IMR-90 (cell line): ENCODE measurements at regions not wholly inside any gene's neighbourhood (a gene's known extent, or its start where the extent isn't known, plus 50 kb on each side); places are given as distances from the start of the nearest gene placed in this dataset.

ENCODE experiments used
- BHLHE40 ChIP-seq: fragments of 150-350 bp; IDR thresholded peaks from 2 replicates; pipeline ENCODE4 v1.6.1; 2016; ENCODE audit warnings: mild to moderate bottlenecking, low read depth, low read length
- POLR2A ChIP-seq: IDR thresholded peaks from 2 replicates; pipeline ENCODE4 v1.6.1; 2012; ENCODE audit warnings: mild to moderate bottlenecking, low read depth, low read length
- RAD21 ChIP-seq: IDR thresholded peaks from 2 replicates; pipeline ENCODE4 v1.6.1; 2012; ENCODE audit warnings: low read length, improper control_type of control experiment
- RFX5 ChIP-seq: IDR thresholded peaks from 2 replicates; pipeline ENCODE4 v1.8.0; 2012; ENCODE audit warnings: low read depth, mild to moderate bottlenecking, low read length, moderate library complexity
- TF ChIP-seq, protein P1 (sequence below): conservative IDR thresholded peaks from 2 replicates; pipeline ENCODE4 v1.5.1; 2012; ENCODE audit warnings: mild to moderate bottlenecking, low read depth, low read length, improper control_type of control experiment
- TF ChIP-seq, protein P2 (sequence below): fragments of 150-350 bp; IDR thresholded peaks from 2 replicates; pipeline ENCODE4 v1.6.1; 2017; ENCODE audit warnings: mild to moderate bottlenecking, antibody characterized with exemption, low read length, low read depth

GRCh38 chr1:87449348-87449963 is 120.8 kb downstream of the LMO4 start:
- TF ChIP-seq, protein P1, sequence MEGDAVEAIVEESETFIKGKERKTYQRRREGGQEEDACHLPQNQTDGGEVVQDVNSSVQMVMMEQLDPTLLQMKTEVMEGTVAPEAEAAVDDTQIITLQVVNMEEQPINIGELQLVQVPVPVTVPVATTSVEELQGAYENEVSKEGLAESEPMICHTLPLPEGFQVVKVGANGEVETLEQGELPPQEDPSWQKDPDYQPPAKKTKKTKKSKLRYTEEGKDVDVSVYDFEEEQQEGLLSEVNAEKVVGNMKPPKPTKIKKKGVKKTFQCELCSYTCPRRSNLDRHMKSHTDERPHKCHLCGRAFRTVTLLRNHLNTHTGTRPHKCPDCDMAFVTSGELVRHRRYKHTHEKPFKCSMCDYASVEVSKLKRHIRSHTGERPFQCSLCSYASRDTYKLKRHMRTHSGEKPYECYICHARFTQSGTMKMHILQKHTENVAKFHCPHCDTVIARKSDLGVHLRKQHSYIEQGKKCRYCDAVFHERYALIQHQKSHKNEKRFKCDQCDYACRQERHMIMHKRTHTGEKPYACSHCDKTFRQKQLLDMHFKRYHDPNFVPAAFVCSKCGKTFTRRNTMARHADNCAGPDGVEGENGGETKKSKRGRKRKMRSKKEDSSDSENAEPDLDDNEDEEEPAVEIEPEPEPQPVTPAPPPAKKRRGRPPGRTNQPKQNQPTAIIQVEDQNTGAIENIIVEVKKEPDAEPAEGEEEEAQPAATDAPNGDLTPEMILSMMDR = no peak
- TF ChIP-seq RAD21 (no peak), POLR2A (no peak), BHLHE40 (no peak), RFX5 (no peak)
- TF ChIP-seq, protein P2, sequence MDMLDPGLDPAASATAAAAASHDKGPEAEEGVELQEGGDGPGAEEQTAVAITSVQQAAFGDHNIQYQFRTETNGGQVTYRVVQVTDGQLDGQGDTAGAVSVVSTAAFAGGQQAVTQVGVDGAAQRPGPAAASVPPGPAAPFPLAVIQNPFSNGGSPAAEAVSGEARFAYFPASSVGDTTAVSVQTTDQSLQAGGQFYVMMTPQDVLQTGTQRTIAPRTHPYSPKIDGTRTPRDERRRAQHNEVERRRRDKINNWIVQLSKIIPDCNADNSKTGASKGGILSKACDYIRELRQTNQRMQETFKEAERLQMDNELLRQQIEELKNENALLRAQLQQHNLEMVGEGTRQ = no peak
